ENCODE measurements at regions not wholly inside any gene's neighbourhood (a gene's known extent, or its start where the extent isn't known, plus 50 kb on each side); places are given as distances from the start of the nearest gene placed in this dataset.
"Not testable (repeated sequence)": the region's sequence is repeated elsewhere in the genome, so short reads cannot be mapped to it uniquely, and the experiment has no call there.

DNA sequence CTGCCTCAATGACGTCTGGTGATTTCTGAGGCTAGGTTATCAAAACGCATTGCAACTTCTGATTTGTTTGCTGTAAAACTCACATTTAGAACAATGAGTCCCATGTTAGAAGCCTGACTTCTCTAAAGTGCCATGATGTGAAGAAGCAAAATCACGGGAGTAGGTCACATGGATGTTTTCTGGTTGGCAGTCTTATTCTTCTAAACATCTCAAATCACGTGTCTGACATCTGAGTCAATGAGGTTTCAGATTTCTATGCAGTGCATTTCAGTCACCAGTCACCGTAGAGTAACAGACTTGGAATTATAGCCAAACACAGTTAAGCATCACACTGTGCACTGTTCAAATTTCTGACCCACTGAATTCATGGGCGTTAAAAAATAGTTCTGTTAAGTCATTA is 482.1 kb downstream of the TMA16 start:
- no peak for DNase-seq

- DNase-seq, result no peak
Observed at GRCh38 chr4:163988391-163988790, 493.9 kb downstream of the TMA16 start.

DNA sequence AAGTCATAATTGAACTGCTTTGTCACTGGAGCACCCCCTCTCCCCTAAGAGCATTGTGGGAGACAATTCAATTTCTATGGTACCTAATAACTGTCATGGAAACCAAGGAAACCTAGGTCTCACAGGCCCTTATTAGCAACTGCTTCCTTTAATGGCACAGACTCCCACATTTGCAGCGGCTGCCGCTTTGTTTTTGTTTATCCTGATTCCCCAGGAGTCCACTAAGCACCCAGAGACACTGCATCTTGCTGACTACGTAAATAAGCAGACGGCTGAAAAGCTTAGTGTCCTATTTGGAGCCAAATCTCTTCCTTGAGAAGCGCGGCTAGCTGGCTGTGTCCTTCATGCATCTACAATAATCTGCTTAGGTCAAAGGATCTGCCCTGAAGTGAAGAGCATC is 494.4 kb downstream of the TMA16 start:
- no peak for DNase-seq

- DNase-seq, result no peak
Observed at GRCh38 chr4:163991298-163991865, 496.9 kb downstream of the TMA16 start.

DNA sequence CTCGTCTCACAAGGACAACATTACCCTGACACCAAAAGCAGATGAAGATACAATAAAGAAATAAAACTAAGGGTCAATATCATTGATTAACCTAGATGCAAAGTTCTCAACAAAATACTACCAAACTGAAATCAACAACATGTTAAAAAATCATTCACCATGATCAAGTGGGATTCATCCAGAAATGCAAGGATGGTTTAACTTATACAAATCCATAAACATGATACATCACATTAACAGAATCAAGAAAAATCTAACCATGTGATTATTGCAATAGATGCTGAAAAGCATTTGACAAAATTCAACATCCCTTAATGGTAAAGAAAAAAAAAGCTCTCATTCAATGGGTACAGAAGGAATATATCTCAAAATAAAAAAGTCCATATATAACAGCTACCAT is 514.9 kb downstream of the TMA16 start:
- no peak for DNase-seq

- DNase-seq, result no peak
Observed at GRCh38 chr4:164011791-164012190, 517.3 kb downstream of the TMA16 start.

DNA sequence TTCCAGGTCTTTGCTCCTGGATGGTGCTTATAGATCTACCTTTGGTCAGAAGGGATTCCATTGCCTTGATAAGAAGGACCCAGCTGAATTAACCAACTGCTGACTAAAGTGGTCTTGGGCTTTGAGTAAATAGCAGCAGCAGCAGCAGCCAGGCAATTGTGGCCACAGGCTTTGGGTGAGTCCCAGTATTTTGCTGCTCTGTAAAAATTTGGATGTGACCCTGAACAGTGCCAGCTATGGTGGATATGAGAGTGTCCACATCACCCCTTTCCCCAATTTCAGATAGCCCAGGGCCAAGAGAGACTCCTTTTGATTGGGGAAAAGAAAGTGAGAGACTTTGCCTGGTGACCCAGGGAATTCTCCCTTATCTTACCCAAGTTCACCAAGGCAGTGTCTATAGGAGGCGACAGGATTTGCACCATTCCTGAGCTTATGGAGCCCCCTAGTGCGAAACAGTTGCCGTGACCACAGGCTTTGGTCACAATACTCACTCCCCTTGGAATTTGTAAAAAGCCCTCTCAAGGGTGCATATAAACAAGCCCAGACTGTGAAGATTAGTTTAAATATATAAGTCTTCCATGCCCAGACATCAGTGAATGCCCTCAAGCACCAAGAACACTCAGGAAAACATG is 518.0 kb downstream of the TMA16 start:
- DNase-seq, result no peak

GRCh38 chr4:164021947-164022346 is 527.5 kb downstream of the TMA16 start:
- DNase-seq, result no peak

- DNase-seq, result no peak
Observed at GRCh38 chr4:164023214-164023613, 528.7 kb downstream of the TMA16 start.

DNA sequence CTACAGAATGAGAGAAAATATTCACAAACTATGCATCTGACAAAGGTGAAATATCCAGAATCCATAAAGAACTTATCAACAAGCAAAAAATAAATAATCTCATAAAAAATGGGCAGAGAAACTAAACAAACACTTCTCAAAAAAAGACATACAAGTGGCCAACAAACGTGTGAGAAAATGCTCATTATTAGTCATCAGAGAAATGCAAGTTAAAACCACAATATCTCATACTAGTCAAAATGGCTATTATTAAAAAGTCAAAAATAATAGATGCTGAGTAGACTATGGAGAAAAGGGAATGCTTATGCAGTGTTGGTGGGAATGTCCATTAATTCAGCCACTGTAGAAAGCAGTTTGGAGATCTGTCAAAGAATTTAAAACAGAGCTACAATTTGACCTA is 533.3 kb downstream of the TMA16 start:
- DNase-seq, result no peak

DNA sequence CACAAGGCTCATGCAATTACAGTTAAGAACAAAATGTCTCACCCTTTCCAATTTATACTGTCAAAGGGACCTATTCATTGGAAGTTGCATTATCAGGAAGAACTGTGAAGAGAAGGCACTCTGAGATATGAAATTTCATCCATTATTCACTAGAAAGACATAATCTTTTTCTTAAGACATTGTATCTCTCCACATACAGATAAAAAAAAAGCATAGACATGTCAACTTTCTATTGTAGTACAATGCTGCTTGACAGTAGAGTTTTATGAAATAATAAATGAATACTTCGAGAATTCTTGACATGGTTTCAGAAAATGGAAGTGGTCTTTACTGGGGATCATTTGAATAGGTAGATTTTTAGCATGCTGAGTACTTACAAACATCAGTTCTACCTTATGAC is 545.0 kb downstream of the TMA16 start:
- no peak for DNase-seq

- DNase-seq, result no peak
Observed at GRCh38 chr4:164056426-164057142, 562.1 kb downstream of the TMA16 start.

DNA sequence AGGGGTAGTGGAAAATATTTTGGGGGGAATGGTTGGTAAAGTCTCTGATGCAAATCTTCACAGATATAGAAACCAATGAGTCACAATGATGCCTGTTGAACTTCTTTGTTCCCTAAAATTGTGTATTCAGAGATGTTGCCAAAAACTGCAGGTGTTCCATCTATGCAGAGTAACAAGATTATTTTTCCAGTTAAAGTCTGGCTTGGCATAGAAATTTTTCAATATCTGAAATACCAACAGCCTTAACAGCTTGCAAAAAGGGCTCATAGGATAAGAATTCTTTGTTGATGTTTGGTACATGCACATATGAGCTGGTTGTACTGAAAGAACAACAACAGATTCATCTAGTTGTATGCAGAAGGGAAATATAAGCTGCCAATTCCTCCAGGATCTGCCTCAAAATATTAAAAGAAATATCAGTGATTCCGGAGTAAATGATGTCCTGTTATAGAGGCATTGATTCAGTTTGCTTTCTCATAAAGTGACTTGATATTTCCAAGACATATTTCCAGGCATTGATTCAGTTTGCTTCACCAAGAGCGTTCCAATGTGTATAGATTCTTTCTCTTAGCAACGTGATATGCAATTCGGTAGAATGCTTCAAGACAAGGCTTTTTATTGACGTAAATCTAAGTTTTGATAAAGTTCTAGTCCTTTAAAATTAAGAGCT is 564.4 kb downstream of the TMA16 start:
- no peak for DNase-seq

DNA sequence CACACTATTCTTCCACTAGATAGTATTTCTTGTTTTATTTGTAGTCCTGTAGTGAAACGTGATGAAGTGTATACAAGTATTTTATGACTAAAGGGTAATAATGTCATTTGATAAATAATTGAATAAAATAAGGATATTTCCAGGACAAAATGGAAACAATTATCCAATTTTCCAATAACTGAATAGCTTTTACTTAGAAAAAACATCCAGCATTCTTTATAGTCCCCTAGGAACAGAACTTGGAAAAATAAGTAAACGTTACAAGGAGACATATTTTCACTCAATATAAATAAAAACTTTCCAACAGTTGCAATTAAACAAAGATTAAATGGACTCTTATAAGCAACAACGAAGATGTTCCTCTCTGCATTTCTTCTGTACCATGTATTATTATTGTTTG is 566.0 kb downstream of the TMA16 start:
- no peak for DNase-seq

DNA sequence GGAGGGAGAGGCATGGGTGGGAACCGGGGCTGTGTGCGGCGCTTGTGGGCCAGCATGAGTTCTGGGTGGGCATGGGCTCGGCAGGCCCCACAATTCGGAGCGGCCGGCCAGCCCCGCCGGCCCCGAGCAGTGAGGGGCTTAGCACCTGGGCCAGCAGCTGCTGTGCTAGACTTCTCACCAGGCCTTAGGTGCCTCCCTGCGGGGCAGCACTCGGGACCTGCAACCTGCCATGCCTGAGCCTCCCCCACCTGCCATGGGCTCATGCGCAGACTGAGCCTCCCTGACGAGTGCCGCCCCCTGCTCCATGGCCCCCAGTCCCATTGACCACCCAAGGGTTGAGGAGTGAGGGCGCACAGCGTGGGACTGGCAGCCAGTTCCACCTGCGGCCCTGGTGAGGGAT is 573.9 kb downstream of the TMA16 start:
- DNase-seq, result no peak

DNA sequence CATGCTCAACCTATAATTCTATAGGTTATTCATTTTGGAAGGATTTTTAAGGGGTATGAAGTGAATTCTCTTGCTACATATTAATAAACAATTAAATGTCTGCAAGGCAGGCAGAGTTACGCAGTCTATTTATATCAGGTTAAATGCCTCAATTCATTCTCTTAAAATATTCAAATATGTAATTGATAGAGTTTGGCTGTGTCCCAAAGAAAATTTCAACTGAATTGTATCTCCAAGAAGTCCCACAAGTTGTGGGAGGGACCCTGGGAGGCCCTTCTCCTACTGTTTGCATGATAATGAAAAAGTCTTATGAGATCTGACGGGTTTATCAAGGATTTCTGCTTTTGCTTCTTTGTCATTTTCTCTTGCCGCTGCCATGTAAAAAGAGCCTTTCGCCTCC is 576.1 kb downstream of the TMA16 start:
- DNase-seq, result no peak

- DNase-seq, result no peak
Observed at GRCh38 chr4:164081371-164081770, 586.9 kb downstream of the TMA16 start.

DNA sequence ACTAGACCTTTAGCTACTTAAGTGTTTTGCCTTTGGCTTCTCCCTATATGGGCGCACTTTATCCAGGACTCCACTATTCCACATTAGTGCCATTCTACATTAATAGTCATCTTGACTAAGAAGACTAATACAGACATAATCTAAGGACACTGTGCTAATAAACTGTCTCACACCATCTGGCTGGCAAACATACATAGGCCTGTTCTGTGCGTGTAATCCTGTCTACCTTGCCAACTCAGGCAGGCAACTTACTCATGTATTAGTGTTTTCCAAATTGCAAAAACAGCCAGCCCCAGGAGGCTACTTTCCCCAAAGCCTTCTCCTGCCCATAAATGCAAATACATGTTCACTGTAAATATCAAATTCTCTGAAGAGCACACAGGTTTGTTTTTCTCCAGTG is 587.3 kb downstream of the TMA16 start:
- no peak for DNase-seq

DNA sequence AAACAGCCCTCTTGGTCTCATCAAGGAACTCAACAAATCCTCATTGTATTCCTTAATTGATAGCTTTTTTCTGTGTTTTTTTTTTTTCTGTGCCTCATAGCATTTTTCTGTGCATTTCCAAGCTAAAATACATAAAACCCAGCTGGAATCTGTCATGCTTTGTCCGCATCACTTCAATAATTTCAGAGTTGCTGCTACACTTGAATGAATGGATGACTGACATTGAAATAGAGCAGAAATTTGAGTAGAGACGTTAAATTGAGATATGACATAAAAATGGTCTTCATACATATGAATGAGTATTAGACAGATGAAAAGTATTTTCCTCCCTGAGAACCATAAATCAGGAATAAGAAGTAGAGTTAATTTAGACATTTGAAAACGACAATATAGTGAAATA is 593.2 kb downstream of the TMA16 start:
- DNase-seq, result no peak

DNA sequence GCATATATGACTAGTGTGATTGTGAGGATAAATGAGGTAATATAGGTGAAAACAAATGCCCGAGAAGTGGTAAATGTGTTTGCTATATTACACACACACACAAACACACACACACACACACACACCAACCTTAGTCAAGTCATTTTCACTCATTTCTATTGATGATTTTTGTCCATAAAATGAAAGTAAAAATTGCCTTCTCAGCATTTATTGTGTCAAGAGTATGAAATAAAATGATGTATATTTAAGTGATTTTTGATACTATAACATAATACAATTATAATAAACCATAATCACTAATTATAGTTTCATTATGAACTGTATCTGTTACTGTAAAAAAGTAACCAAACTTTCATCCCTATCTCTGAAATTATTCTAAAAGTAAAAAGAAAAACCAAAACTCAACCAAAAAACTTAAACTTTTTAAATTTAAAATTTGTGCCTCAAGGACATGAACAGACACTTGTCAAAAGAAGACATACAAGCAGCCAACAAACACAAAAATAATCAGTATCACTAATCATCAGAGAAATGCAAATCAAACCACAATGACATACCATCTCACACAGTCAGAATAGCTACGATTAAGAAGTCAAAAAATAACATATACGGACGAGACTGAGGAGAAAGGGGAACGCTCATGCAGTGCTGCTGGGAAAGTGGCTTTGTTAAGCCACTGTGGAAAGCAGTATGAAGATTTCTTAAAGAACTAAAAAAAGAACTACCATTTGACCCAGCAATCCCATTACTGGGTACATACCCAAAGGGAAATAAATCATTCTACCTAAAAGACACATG is 601.0 kb downstream of the TMA16 start:
- DNase-seq, result no peak

- no peak for DNase-seq
Observed at GRCh38 chr4:164096766-164097518, 602.5 kb downstream of the TMA16 start.

GRCh38 chr4:164100741-164101365 is 606.4 kb downstream of the TMA16 start:
- DNase-seq, result not testable (repeated sequence)
